Panc1 (cell line): ENCODE measurements at regions not wholly inside any gene's neighbourhood (a gene's known extent, or its start where the extent isn't known, plus 50 kb on each side); places are given as distances from the start of the nearest gene placed in this dataset.

Experiments
- ATAC-seq: fragments of 200-7000 bp; cut with Tn5 transposase; 2 replicates; pipeline ENCODE4 v1.9.1; 2020; ENCODE audit warnings: mild to moderate bottlenecking, moderate library complexity
- BruUV-seq: library from RNA; stranded (reverse); fragments of 400-500 nt; replicated peaks from 2 replicates; lab custom pipeline; 2021; lab: Mats Ljungman, UMichigan
- CTCF ChIA-PET: fragments of 300-600 bp; sonication (Branson Sonifier 250); formaldehyde crosslinking; loops from one replicate; lab custom pipeline; 2022; ENCODE audit warnings: antibody characterized with exemption; lab: Charles Lee
- POLR2A ChIA-PET: fragments of 300-600 bp; sonication (Branson Sonifier 250); formaldehyde crosslinking; loops from one replicate; lab custom pipeline; 2022; ENCODE audit warnings: antibody characterized with exemption; lab: Charles Lee
- DNase-seq: peaks from one replicate; pipeline ENCODE4 v3.0.0-alpha.2; 2010; ENCODE audit warnings: low read depth, low spot score
- H3K27ac ChIP-seq: 2 replicates; pipeline ENCODE4 v1.5.1; 2011; ENCODE audit warnings: mild to moderate bottlenecking, low read length, inconsistent platforms
- H3K27me3 ChIP-seq: fragments of 200-500 bp; sonication (Bioruptor generic); 2 replicates; pipeline ENCODE4 v1.6.0; 2014; ENCODE audit warnings: low read length, inconsistent platforms; ENCODE audit not compliant: control insufficient read depth, insufficient read depth
- H3K36me3 ChIP-seq: fragments of 200-500 bp; sonication (Bioruptor generic); 2 replicates; pipeline ENCODE4 v1.5.1; 2014; ENCODE audit warnings: inconsistent platforms, mild to moderate bottlenecking, low read length, moderate library complexity; ENCODE audit not compliant: control insufficient read depth, insufficient read depth
- H3K4me1 ChIP-seq: 2 replicates; pipeline ENCODE4 v1.5.1; 2011; ENCODE audit warnings: inconsistent platforms, mild to moderate bottlenecking, low read length, moderate library complexity; ENCODE audit not compliant: control insufficient read depth, insufficient read depth
- H3K4me3 ChIP-seq, 2 experiments: 2 replicates each; pipeline ENCODE4 v1.5.1; 2011 to 2012; ENCODE audit warnings: low read depth in 2 of 2, low read length in 2 of 2, mild to moderate bottlenecking in 2 of 2, inconsistent platforms in 1 of 2, moderate library complexity in 1 of 2
- H3K9me3 ChIP-seq: fragments of 200-500 bp; sonication (Bioruptor generic); 2 replicates; pipeline ENCODE4 v1.5.1; 2014; ENCODE audit warnings: low read depth, mild to moderate bottlenecking, inconsistent platforms, low read length, moderate library complexity; ENCODE audit not compliant: control insufficient read depth, insufficient read depth
- POLR2AphosphoS5 ChIP-seq: IDR thresholded peaks from 2 replicates; pipeline ENCODE4 v1.6.1; 2012; ENCODE audit warnings: mild to moderate bottlenecking, low read depth, low read length, moderate library complexity
- SIN3A ChIP-seq: IDR thresholded peaks from 2 replicates; pipeline ENCODE4 v1.6.1; 2012; ENCODE audit warnings: low read depth, mild to moderate bottlenecking, low read length, moderate library complexity, borderline replicate concordance; ENCODE audit not compliant: insufficient read depth
- TCF7L2 ChIP-seq: IDR thresholded peaks from 2 replicates; pipeline ENCODE4 v1.6.1; 2011; ENCODE audit warnings: mild to moderate bottlenecking, low read depth, low read length, inconsistent platforms
- in situ Hi-C: cut with HindIII; loops from 2 replicates; pipeline ENCODE4 v1.10.0; 2016; ENCODE audit warnings: low sequenced_read_pairs, low pct_unique_long_range_greater_than_20kb
- intact Hi-C: fragments of 100-400 bp; cut with micrococcal nuclease; formaldehyde crosslinking; loops from one replicate; pipeline ENCODE4 v1.10.0; 2022; ENCODE audit not compliant: unreplicated experiment
- TF ChIP-seq, protein P1 (sequence below), 2 experiments: IDR thresholded peaks; 2 replicates each; pipeline ENCODE4 v1.6.1; 2011 to 2012; ENCODE audit warnings: low read depth in 2 of 2, control low read depth in 1 of 2, low read length in 1 of 2, mild to moderate bottlenecking in 1 of 2, moderate library complexity in 1 of 2; ENCODE audit not compliant: insufficient read depth in 1 of 2
- TF ChIP-seq, protein P2 (sequence below): fragments of 450-650 bp; IDR thresholded peaks from 2 replicates; pipeline ENCODE4 v1.5.1; 2017; ENCODE audit warnings: mild to moderate bottlenecking

DNA sequence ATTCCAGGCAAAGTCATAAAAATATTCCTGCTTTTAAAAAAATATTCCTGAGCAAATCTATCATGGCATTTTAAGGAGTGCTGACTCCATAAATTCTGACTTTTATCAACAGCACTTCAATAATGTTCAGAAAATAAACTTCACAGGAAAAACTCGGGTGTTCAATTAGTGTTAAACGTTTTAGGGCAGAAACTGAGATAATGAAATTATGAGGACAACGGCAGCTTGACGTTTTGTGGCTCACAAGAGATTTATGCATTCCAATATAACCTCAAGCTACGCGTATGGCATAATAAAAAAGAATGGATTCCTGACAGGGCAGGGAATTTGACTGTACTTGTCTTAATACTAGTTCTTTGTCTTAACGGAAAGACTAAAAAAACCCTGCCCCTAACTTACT lies 133.2 kb downstream of the ICOS start:
- no peak for ATAC-seq
- in situ Hi-C loops: no loop called here
- no TSS peak for BruUV-seq
- H3K4me3 ChIP-seq: no peak overlapping the region
- DNase-seq: no peak
- ChIA-PET POLR2A (no interaction called here), CTCF (no interaction called here)
- H3K9me3 ChIP-seq: no peaks in the 10 kb centered on the region
- H3K36me3 ChIP-seq: no peaks in the 10 kb centered on the region
- H3K4me1 ChIP-seq: no peaks in the 10 kb centered on the region
- intact Hi-C loops: no loop called here
- no peak overlapping the region for H3K27ac ChIP-seq
- no peaks in the 10 kb centered on the region for H3K27me3 ChIP-seq
- no peak for TF ChIP-seq POLR2AphosphoS5
- TF ChIP-seq, protein P1, sequence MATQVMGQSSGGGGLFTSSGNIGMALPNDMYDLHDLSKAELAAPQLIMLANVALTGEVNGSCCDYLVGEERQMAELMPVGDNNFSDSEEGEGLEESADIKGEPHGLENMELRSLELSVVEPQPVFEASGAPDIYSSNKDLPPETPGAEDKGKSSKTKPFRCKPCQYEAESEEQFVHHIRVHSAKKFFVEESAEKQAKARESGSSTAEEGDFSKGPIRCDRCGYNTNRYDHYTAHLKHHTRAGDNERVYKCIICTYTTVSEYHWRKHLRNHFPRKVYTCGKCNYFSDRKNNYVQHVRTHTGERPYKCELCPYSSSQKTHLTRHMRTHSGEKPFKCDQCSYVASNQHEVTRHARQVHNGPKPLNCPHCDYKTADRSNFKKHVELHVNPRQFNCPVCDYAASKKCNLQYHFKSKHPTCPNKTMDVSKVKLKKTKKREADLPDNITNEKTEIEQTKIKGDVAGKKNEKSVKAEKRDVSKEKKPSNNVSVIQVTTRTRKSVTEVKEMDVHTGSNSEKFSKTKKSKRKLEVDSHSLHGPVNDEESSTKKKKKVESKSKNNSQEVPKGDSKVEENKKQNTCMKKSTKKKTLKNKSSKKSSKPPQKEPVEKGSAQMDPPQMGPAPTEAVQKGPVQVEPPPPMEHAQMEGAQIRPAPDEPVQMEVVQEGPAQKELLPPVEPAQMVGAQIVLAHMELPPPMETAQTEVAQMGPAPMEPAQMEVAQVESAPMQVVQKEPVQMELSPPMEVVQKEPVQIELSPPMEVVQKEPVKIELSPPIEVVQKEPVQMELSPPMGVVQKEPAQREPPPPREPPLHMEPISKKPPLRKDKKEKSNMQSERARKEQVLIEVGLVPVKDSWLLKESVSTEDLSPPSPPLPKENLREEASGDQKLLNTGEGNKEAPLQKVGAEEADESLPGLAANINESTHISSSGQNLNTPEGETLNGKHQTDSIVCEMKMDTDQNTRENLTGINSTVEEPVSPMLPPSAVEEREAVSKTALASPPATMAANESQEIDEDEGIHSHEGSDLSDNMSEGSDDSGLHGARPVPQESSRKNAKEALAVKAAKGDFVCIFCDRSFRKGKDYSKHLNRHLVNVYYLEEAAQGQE (IDR thresholded peaks at IDR 0.05; ENCODE audit: insufficient read depth in 1 of 2, low read depth in 2 of 2, low read length in 1 of 2): no peak
- no peak for TF ChIP-seq SIN3A
- TF ChIP-seq TCF7L2: no peak
- TF ChIP-seq, protein P2, sequence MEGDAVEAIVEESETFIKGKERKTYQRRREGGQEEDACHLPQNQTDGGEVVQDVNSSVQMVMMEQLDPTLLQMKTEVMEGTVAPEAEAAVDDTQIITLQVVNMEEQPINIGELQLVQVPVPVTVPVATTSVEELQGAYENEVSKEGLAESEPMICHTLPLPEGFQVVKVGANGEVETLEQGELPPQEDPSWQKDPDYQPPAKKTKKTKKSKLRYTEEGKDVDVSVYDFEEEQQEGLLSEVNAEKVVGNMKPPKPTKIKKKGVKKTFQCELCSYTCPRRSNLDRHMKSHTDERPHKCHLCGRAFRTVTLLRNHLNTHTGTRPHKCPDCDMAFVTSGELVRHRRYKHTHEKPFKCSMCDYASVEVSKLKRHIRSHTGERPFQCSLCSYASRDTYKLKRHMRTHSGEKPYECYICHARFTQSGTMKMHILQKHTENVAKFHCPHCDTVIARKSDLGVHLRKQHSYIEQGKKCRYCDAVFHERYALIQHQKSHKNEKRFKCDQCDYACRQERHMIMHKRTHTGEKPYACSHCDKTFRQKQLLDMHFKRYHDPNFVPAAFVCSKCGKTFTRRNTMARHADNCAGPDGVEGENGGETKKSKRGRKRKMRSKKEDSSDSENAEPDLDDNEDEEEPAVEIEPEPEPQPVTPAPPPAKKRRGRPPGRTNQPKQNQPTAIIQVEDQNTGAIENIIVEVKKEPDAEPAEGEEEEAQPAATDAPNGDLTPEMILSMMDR: no peak

DNA sequence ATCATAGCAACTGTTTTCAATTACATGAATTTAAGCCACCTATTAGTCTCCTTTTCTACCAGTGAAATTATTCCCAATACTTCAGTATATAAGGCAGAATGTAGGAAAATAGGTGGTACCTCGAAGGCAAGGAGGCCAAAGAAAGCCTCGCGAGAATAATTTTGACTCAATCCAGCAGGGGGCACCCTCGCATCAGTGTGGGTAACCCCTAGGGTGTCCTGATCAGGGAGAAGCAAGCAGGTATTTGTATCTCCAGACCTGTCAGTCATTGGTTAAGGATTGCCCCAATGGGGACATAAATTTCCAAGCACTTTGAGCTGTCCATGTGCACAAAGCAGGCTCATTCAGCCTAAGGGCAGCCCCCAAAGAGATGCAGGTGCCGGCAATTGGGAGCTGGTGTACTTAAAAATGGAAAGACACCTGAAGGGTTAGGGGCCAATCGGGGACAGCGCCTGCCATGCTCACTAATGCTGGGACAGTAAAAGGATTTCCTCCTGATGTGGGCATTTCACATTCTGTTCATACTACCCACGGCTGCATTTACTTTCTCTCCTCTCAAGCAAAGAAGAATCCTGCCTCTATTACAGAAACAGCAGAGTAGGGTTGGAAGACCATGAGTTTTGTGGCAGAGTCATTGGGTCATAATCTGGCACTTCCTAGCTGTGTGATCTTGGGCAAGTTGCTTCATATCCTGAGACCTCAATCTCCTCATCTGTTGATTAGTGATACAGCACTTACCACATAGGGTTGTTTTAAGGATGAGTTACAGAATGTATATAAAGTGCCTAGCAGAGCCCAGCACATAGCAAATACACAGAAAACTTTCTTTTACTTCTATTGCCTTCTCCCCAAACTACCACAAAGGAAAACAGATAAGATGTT lies 136.1 kb downstream of the ICOS start:
- Histone ChIP-seq H3K27ac (no peak overlapping the region), H3K4me3 (no peak overlapping the region), H3K36me3 (no peaks in the 10 kb centered on the region), H3K27me3 (peaks cover 2% of the 10 kb centered on the region; the same call in 1 of the 2 replicates), H3K9me3 (no peaks in the 10 kb centered on the region), H3K4me1 (no peaks in the 10 kb centered on the region)
- CTCF ChIA-PET: no interaction called here
- intact Hi-C loops: no loop called here
- POLR2A ChIA-PET: no interaction called here
- no peak for TF ChIP-seq TCF7L2
- TF ChIP-seq, protein P1 (IDR thresholded peaks at IDR 0.05; ENCODE audit: insufficient read depth in 1 of 2, low read depth in 2 of 2, low read length in 1 of 2): no peak
- TF ChIP-seq, protein P2: peak; percentile 71
- no TSS peak for BruUV-seq
- ATAC-seq (peak; percentile 53; the same call in 1 of the 2 replicates), DNase-seq (no peak)
- in situ Hi-C loops: no loop called here
